HCT116 (cell line): ENCODE measurements at regions not wholly inside any gene's neighbourhood (a gene's known extent, or its start where the extent isn't known, plus 50 kb on each side); places are given as distances from the start of the nearest gene placed in this dataset.

Experiments
- ATAC-seq: fragments of 200-7000 bp; cut with Tn5 transposase; 2 replicates; pipeline ENCODE4 v1.9.1; 2020; ENCODE audit warnings: mild to moderate bottlenecking, moderate library complexity
- BruUV-seq: library from RNA; stranded (reverse); fragments of 400-500 nt; replicated peaks from 2 replicates; lab custom pipeline; 2021; lab: Mats Ljungman, UMichigan
- CTCF ChIA-PET: fragments of 300-600 bp; sonication (Branson Sonifier 250); formaldehyde crosslinking; loops from one replicate; lab custom pipeline; 2021; ENCODE audit warnings: antibody characterized with exemption; lab: Charles Lee
- POLR2A ChIA-PET: fragments of 300-600, 350-600 bp; sonication (Branson Sonifier 250); formaldehyde crosslinking; loops from one replicate; lab custom pipeline; 2021; ENCODE audit warnings: antibody characterized with exemption; lab: Charles Lee
- RAD21 ChIA-PET, 2 experiments: fragments of 300-600 bp; sonication (Branson Sonifier 250); formaldehyde crosslinking; loops; one replicate each; lab custom pipeline; 2023; ENCODE audit warnings: low total read pairs in 2 of 2; ENCODE audit not compliant: uncharacterized antibody in 2 of 2, unreplicated experiment in 2 of 2, low non-redundant PET in 1 of 2; lab: Charles Lee
- DNase-seq: peaks from one replicate; pipeline ENCODE4 v3.0.0-alpha.2; 2010; ENCODE audit warnings: low read depth, low spot score
- H2AFZ ChIP-seq: fragments of 200-600 bp; shearing (Covaris generic), sonication (generic); 2 replicates; pipeline ENCODE4 v1.6.1; 2017; ENCODE audit warnings: low read depth, mixed run types, mixed read lengths, antibody characterized with exemption, low read length; ENCODE audit not compliant: poor library complexity, severe bottlenecking
- H3K27ac ChIP-seq: 2 replicates; pipeline ENCODE4 v1.5.1; 2012; ENCODE audit warnings: low read depth, low read length
- H3K27me3 ChIP-seq: fragments of 200-600 bp; sonication (generic); 2 replicates; pipeline ENCODE4 v1.6.1; 2016; ENCODE audit warnings: mixed run types, low read length, mixed read lengths; ENCODE audit not compliant: insufficient read depth
- H3K36me3 ChIP-seq, 2 experiments: fragments of 200-500 bp in 1 of 2; fragments of 200-600 bp in 1 of 2; sonication (Bioruptor generic) in 1 of 2; sonication (generic) in 1 of 2; 2 replicates each; pipeline versions ENCODE4 v1.5.1 to v1.6.1; 2014 to 2016; ENCODE audit warnings: low read length in 2 of 2, inconsistent platforms in 1 of 2, mixed read lengths in 1 of 2, mixed run types in 1 of 2; ENCODE audit not compliant: insufficient read depth in 2 of 2, control insufficient read depth in 1 of 2
- H3K4me1 ChIP-seq, 2 experiments: fragments of 200-600 bp in 1 of 2; sonication (generic) in 1 of 2; 2 replicates each; pipeline versions ENCODE4 v1.5.1 to v1.6.1; 2012 to 2017; ENCODE audit warnings: low read length in 2 of 2, inconsistent platforms in 1 of 2, mild to moderate bottlenecking in 1 of 2, mixed read lengths in 1 of 2, mixed run types in 1 of 2, moderate library complexity in 1 of 2; ENCODE audit not compliant: insufficient read depth in 2 of 2, control insufficient read depth in 1 of 2
- H3K4me2 ChIP-seq: fragments of 200-600 bp; sonication (generic); 2 replicates; pipeline ENCODE4 v1.6.1; 2017; ENCODE audit warnings: mixed run types, low read length, mixed read lengths
- H3K4me3 ChIP-seq, 2 experiments: fragments of 200-600 bp in 1 of 2; sonication (generic) in 1 of 2; replicated peaks in 1 of 2; 2 replicates each; pipeline ENCODE4 v1.5.1; 2011 to 2016; ENCODE audit warnings: low read length in 2 of 2, control low read depth in 1 of 2, low read depth in 1 of 2, mild to moderate bottlenecking in 1 of 2, mixed read lengths in 1 of 2, mixed run types in 1 of 2
- H3K79me2 ChIP-seq: fragments of 200-600 bp; sonication (generic); 2 replicates; pipeline ENCODE4 v1.6.1; 2017; ENCODE audit warnings: mild to moderate bottlenecking, mixed run types, low read length, moderate library complexity, mixed read lengths; ENCODE audit not compliant: insufficient read depth
- H3K9ac ChIP-seq: fragments of 200-600 bp; sonication (generic); 2 replicates; pipeline ENCODE4 v1.6.1; 2016; ENCODE audit warnings: low read length, mixed read lengths
- H3K9me2 ChIP-seq: fragments of 200-600 bp; sonication (generic), shearing (Covaris generic); 2 replicates; pipeline ENCODE4 v1.6.1; 2017; ENCODE audit warnings: mixed run types, mild to moderate bottlenecking, moderate library complexity; ENCODE audit not compliant: insufficient read depth
- H3K9me3 ChIP-seq, 2 experiments: fragments of 200-500 bp in 1 of 2; fragments of 200-600 bp in 1 of 2; sonication (Bioruptor generic) in 1 of 2; sonication (generic) in 1 of 2; 2 replicates each; pipeline ENCODE4 v1.6.1; 2014 to 2017; ENCODE audit warnings: low read length in 2 of 2, mixed read lengths in 2 of 2, inconsistent platforms in 1 of 2, low read depth in 1 of 2, mild to moderate bottlenecking in 1 of 2, mixed run types in 1 of 2, moderate library complexity in 1 of 2; ENCODE audit not compliant: control insufficient read depth in 1 of 2, insufficient read depth in 1 of 2
- H4K20me1 ChIP-seq: fragments of 200-600 bp; sonication (generic), shearing (Covaris generic); 2 replicates; pipeline ENCODE4 v1.6.1; 2017; ENCODE audit warnings: mixed run types, mild to moderate bottlenecking, moderate library complexity; ENCODE audit not compliant: insufficient read depth
- ATF3 ChIP-seq: IDR thresholded peaks from 2 replicates; pipeline ENCODE4 v1.6.1; 2012
- EGR1 ChIP-seq: IDR thresholded peaks from 2 replicates; pipeline ENCODE4 v1.6.1; 2012; ENCODE audit warnings: low read depth
- ELF1 ChIP-seq: IDR thresholded peaks from 2 replicates; pipeline ENCODE4 v1.6.1; 2012; ENCODE audit warnings: low read depth, borderline replicate concordance
- EZH2 ChIP-seq: fragments of 200-600 bp; sonication (generic); IDR thresholded peaks from 2 replicates; pipeline ENCODE4 v1.6.1; 2017; ENCODE audit warnings: antibody characterized with exemption, mixed run types
- EZH2phosphoT487 ChIP-seq: fragments of 200-600 bp; IDR thresholded peaks from 2 replicates; pipeline ENCODE4 v1.6.1; 2018; ENCODE audit warnings: antibody characterized with exemption, borderline replicate concordance
- POLR2A ChIP-seq: IDR thresholded peaks from 2 replicates; pipeline ENCODE4 v1.7.0; 2011; ENCODE audit warnings: borderline replicate concordance; ENCODE audit not compliant: insufficient read depth, insufficient read length; ENCODE audit errors: extremely low read depth
- RAD21 ChIP-seq: IDR thresholded peaks from 2 replicates; pipeline ENCODE4 v1.6.1; 2012; ENCODE audit warnings: low read depth, mild to moderate bottlenecking
- SIN3A ChIP-seq: IDR thresholded peaks from 2 replicates; pipeline ENCODE4 v1.6.1; 2012; ENCODE audit warnings: low read depth
- SP1 ChIP-seq: IDR thresholded peaks from 2 replicates; pipeline ENCODE4 v1.6.1; 2012; ENCODE audit warnings: low read depth
- SRF ChIP-seq: IDR thresholded peaks from 2 replicates; pipeline ENCODE4 v1.6.1; 2012; ENCODE audit warnings: low read depth
- YY1 ChIP-seq: IDR thresholded peaks from 2 replicates; pipeline ENCODE4 v1.6.1; 2011; ENCODE audit warnings: low read length, low read depth, moderate library complexity, mild to moderate bottlenecking; ENCODE audit not compliant: insufficient replicate concordance; ENCODE audit errors: extremely low read depth
- ZBTB33 ChIP-seq: IDR thresholded peaks from 2 replicates; pipeline ENCODE4 v1.6.1; 2011; ENCODE audit warnings: mild to moderate bottlenecking, low read length, moderate library complexity; ENCODE audit not compliant: insufficient replicate concordance; ENCODE audit errors: extremely low read depth
- ZNF274 ChIP-seq: fragments of 200-500 bp; sonication (Bioruptor generic); IDR thresholded peaks from 2 replicates; pipeline ENCODE4 v1.6.1; 2014; ENCODE audit warnings: mild to moderate bottlenecking, low read depth, low read length, inconsistent platforms
- intact Hi-C: fragments of 100-400 bp; cut with micrococcal nuclease; formaldehyde crosslinking; loops from 2 replicates; pipeline ENCODE4 v1.10.0; 2022

- H3K4me3 ChIP-seq = no peak overlapping the region
- ATAC-seq (no peak), DNase-seq (no peak)
- RAD21 ChIA-PET = interaction anchor here in 1 of 2 experiments (0.6 kb wide), 1 partner anchor 566 kb away, joined by 3 read pairs; no protein-coding TSS in a partner anchor
- BruUV-seq = no TSS peak
- no peaks in the 10 kb centered on the region for H3K9me3 ChIP-seq
- CTCF ChIA-PET = no interaction called here
- H3K36me3 ChIP-seq = no peaks in the 10 kb centered on the region
- H3K4me1 ChIP-seq = no peaks in the 10 kb centered on the region
- H3K4me2 ChIP-seq = no peak overlapping the region
- no peaks in the 10 kb centered on the region for H3K9me2 ChIP-seq
- H4K20me1 ChIP-seq = no peaks in the 10 kb centered on the region
- H3K79me2 ChIP-seq = no peaks in the 10 kb centered on the region
- no peak overlapping the region for H3K9ac ChIP-seq
- H3K27ac ChIP-seq = no peak overlapping the region
- H3K27me3 ChIP-seq = peaks cover 14% of the 10 kb centered on the region
- intact Hi-C loops = no loop called here
- no peak overlapping the region for H2AFZ ChIP-seq
- POLR2A ChIA-PET = no interaction called here
- no peak for TF ChIP-seq ATF3
- no peak for TF ChIP-seq EZH2
- no peak for TF ChIP-seq EGR1
- TF ChIP-seq POLR2A = no peak
- no peak for TF ChIP-seq EZH2phosphoT487
- TF ChIP-seq SRF = no peak
- TF ChIP-seq ZBTB33 = no peak
- TF ChIP-seq, all 23 proteins: peak for 0
Measured at GRCh38 chr7:156379324-156380070, 261.1 kb upstream of the RNF32 start.

- no peak overlapping the region for H3K4me3 ChIP-seq
- BruUV-seq = no TSS peak
- intact Hi-C loops = no loop called here
- H3K27ac ChIP-seq = no peak overlapping the region
- no peaks in the 10 kb centered on the region for H3K9me3 ChIP-seq
- ATAC-seq = no peak
- DNase-seq = no peak
- no peaks in the 10 kb centered on the region for H3K9me2 ChIP-seq
- H4K20me1 ChIP-seq = no peaks in the 10 kb centered on the region
- H3K36me3 ChIP-seq = no peaks in the 10 kb centered on the region
- no peaks in the 10 kb centered on the region for H3K4me1 ChIP-seq
- no peak overlapping the region for H3K9ac ChIP-seq
- H3K79me2 ChIP-seq = no peaks in the 10 kb centered on the region
- POLR2A ChIA-PET = no interaction called here
- CTCF ChIA-PET = no interaction called here
- H3K4me2 ChIP-seq = no peak overlapping the region
- peaks cover 7% of the 10 kb centered on the region for H3K27me3 ChIP-seq
- no peak overlapping the region for H2AFZ ChIP-seq
- TF ChIP-seq ZNF274 (no peak), SP1 (no peak), EGR1 (no peak), ELF1 (no peak), SIN3A (no peak), YY1 (no peak), RAD21 (no peak), POLR2A (no peak)
- RAD21 ChIA-PET = no interaction called here
Measured at GRCh38 chr7:156378806-156379205, 261.8 kb upstream of the RNF32 start.
